ENCODE measurements at regions not wholly inside any gene's neighbourhood (a gene's known extent, or its start where the extent isn't known, plus 50 kb on each side); places are given as distances from the start of the nearest gene placed in this dataset.

DNA sequence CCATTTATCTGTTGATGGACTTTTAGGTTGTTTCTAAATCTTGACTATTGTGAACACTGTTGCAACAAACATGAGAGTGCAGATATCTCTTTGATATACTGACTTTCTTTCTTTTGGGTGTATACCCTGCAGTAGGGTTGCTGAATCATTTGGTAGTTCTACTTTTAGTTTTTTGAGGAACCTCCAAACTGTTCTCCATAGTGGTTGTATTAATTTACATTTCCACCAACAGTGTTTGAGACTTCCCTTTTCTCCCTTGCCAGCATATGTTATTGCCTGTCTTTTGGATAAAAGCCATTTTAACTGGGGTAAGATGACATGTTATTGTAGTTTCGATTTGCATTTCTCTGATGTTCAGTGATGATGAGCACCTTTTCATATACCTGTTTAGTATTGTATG is 330.0 kb downstream of the DDX10 start:
- DNase-seq = no peak

DNA sequence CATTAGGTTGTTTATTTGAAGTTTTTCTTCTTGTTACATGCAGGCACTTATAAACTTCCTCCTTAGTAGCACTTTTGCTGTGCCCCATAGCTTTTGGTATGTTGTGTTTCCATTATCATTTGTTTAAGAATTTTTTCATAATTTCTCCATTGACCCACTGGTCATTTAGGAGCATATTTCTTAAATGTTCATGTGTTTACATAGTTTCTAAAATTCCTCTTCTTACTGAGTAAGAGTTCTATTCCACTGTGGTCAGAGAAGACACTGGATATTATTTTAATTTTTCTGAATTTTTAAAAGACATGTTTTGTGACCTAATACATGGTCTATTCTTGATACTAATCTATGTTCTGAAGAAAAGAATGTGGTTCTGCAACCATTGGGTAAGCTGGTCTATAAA is 333.0 kb downstream of the DDX10 start:
- no peak for DNase-seq

DNA sequence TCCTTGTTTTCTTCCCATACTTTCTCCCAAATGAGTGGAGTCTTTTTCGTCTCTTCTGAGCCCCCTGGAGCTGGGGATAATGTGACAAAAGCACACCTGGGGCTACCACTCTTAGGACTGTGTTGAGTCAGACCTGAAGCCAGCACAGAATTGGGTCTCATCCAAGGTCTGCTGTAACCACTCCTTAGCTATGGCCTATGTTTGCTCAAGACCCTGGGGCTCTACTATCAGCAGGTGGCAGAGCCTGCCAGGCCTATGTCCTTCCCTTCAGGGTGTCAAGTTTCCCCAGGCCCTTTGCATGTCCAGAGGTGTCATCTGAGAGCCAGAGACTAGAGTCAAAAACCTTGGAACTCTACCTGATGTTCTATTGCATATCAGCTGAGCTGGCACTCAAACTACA is 335.7 kb downstream of the DDX10 start:
- no peak for DNase-seq

DNA sequence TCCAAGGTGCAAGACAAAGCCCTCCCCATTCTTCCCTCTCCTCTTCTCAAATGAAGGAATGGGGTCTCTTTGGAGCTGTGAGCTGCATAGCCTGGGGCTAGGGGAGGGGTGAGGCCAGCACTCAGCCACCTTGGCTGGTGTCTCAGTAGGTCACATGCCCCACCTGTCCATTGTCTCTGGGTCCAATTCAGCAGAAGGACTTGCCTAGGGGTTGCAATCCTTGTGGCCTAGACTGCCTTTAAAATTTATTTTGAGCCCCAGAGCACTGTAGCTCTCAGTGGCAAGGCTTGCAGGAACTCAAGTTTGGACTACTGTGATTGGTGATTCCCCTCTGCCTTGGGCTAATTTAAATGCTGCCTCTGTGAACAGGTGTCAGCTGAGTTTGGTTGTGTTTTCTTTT is 336.7 kb downstream of the DDX10 start:
- DNase-seq = no peak

DNA sequence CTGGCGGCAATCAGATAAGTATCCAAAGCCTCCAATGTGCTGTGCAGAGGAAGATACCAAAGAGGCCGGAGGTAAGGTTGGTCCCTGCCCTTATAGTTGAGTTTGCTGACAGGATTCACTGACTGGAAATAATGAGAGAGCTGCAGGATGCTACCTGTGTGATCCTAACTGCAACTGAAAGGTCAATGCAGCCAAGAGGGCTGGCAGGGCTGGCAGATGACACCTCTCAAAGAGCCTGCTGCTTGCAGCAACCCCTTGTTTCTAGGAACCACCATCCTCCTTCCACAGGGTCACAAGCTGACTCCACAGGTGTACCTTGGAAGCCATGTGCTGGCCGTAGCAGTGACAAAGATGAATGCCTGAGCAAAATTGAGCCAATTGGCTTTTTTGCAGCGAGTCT is 348.1 kb downstream of the DDX10 start:
- no peak for DNase-seq

DNA sequence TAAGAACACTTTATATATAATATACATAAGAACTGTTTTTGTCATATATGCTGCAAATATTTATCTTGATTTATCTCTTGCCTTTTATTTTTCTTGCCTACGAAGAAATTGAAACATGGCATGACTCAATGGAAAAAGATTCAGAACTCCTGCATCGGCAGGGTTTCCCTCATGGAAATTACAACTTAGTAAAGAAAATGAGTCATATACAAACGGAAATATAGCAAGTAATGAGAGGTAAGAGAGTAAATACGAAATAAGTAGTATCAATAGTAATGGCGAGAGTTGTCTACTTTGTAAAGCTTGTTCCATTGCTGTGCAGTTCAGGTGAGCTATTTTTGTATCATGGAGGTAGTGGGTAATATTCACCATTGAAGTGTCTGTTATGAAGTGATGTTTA is 350.4 kb downstream of the DDX10 start:
- DNase-seq = no peak

DNA sequence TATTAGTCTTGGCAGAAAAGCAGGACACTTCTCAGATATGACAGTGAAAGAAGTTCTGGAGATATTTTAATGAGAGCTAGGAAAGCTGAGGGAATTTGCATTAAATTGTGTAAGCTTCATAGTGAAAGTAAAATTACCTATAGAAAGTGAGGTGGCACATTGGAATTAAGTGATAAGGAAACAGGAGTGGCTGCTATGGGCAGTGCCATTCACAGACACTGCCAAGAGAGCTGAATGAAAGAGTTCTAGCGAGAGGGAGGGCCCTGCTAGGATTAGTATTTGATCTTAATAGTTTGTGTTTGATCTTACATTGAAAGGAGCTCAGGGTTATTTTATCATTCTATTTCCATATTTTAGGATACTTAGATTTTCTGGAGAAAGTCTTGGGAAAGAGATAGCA is 351.9 kb downstream of the DDX10 start:
- DNase-seq = no peak

DNA sequence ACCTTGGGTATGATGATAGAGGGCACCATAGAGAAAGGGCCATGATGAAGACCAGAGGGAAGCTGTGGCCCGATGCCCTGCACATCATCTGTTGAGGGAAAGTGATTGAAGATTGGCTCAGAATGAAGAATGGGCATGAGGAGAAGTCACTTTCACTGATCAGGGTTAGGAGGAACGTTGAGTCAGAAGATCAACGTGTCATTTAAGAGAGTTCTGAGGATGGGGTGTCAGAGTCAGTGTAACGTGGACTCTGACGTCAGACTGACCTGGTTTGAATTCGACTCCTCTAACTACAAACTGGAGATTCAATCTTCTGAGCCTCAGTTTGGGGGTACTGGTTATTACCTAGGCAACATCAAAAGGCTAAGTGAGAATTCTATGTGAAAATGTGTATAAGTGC is 352.6 kb downstream of the DDX10 start:
- no peak for DNase-seq

DNA sequence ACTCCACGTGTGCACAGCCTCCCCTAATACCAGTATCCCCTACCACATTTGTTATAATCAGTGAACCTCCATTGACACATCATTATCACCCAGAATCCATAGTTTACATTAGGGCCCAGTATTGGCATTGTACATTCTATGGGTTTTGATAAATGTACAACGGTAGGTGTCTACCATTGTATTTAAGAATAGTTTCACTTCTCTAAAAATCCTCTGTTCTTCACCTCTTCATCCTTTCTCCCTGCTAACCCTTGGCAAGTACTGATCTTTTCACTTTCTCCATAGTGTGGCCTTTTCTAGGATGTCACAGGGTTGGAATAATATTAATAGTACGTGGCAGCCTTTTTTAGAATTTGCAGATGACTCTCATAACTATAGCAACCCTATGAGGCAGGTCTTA is 353.8 kb downstream of the DDX10 start:
- DNase-seq = no peak

DNA sequence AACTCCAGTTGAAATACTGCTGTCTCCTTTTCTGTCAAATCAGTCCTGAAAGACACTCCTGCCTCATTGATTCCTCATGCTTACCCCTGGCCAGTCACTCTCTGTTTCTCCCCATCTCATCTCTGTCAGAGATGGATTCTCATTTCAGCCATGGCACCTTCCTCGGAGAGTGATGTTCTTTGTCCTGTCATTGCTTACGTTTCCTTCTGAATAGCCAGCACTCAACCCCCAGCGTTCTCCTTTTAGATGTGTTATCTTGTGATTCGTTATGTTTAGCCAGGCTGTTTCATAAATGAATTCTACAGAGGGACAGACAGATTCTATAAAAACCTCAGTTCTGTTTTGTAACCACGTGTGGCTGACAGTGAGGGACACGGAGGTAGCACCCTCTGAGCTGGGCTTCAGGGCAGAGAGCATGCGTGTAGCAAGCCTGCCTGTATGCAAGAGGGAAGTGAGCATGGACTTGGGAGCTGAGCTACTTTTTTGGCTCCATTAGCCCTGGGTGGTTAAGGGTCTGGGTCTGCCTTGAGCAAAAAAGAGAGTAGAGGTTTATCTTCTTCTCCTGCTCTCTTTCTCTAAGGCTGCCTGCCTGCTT is 354.6 kb downstream of the DDX10 start:
- no peak for DNase-seq

DNA sequence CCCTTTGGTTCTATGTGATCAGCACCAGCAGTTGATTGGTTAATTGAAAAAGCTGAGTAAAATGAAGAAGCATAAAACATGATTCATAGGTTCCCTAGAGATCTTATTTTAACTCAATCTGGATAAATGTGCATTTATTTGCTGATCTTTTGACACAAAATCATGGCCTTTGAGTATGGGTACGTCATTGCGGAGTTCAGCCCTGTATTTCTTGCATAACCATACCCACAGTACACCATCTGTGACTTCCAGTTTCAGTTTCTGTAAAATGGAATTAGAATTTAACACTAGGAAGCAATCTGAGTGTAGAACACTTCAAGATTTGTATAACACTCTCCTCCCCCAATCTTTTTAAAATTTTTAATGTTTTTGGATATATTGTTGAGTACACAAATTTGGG is 358.2 kb downstream of the DDX10 start:
- DNase-seq = no peak

DNA sequence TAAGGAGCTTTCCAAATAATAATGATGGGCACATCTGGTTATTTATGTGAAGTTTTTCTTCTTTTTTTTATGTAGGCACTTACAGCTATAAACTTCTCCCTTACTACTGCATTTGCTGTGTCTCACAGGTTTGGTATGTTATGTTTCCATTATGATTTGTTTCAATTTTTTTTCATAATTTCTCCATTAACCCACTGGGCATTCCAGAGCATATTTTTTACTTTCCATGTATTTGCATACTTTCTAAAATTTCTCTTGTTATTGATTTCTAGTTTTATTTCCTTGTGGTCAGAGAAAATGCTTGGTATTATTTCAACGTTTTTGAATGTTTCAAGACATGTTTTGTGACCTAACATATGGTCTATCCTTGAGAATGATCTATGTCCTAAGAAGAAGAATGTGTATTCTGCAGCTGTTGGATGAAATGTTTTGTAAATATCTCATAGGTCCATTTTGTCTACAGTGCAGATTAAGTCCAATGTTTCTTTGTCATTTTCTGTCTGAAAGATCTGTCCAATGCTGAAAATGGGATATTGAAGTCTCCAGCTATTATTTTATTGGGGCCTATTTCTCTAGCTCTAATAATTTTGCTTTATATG is 362.1 kb downstream of the DDX10 start:
- DNase-seq = no peak

DNA sequence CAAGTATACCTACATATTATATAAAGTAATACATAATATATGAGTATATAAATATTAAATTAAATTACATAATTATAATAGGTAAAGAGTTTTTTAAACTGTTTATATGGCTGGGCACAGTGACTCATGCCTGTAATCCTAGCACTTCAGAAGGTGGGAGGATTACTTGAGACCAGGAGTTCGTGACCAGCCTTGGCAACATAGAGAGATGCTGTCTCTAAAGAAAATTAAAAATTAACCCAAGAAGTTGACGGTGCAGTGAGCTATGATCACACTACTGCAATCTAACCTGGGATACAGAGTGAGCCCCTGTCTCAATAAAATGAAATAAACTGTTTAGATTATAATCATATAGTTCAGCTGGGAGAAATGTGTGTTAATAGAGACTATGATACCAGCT is 363.0 kb downstream of the DDX10 start:
- DNase-seq = no peak

DNA sequence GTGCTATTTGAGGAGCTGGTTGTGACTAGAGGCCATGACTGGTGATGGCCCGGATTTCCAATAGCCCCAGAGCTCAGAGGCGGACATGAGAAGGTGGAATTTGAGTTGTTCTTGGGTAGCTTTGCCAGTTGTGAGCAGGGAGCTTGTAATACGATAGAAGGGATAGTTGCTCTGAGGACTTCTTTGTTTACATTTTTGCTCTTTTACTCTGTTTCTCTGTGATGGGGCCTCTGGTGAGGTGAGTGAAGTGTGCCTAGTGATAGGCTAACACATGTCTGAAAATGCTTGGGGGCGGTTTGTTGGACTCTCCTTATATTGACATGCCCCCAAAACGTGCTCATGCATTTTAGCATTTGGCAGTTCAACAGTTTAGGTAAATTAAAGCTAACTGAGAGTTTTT is 365.1 kb downstream of the DDX10 start:
- DNase-seq = no peak

DNA sequence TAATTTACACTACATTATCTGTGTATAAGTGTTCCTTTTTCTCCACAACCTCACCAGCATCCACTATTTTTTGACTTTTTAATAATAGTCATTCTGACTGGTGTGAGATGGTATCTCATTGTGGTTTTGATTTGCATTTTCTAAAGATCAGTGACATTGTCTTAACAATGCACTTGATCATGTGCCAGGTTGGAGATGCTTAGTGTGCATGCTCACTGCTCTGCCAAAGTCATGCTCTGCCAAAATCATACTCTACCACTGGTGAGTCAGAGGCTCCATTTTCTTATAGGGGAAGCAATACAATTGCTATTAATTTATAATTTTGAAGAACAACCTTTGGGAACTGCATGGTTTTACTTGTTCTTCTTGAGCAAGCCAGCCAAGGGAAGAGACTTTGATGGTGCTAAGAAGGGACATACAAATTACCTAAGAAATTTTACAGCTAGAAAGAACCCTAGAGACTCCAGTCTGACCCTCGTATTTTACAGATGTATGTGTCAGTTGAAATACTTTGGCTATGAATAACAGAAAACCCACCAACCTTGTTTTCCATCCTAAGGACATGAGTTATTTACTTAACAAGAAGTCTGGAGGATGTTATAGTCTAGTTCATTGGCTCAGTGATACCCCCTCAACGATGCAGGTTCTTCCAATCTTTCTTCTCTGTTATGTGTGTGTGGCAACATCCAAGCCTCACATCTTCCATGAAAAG is 368.9 kb downstream of the DDX10 start:
- peak in 1 of 2 experiments; percentile 22 for DNase-seq

DNA sequence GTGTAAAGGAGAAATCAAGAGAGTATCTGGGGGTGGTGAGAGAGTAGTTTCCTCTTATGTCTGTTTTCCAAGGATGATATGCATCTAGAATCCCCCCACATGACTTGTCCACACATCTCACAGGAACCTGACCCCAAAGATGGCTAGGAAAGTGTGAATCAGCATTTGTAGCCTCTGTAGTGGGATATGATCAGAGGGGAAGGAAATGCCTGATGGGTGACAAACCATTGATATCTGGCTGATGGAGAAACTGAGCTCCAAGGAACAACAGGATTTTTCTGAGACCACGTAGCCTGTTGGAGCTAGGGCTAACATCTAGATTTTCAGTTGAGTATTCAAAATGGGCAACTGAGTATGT is 369.4 kb downstream of the DDX10 start:
- no peak for DNase-seq

DNA sequence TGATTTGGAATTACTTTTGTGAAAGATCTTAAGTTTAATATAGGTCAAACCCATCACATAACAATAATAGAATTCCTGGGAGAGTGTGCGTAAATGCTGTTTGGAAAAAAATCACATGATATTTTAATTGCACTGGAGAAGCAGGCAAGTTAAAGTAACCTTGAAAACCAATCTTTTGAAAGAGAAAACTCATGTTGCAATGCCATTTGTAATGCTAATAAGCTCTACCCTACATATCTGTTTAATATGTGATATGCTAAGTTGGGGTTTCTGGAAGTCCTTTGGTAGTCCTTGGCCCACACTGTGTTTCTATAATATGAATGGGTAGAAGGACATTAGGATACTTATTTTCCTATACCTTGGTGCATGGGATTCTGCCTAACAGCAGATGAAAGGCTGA is 370.4 kb downstream of the DDX10 start:
- DNase-seq = no peak

DNA sequence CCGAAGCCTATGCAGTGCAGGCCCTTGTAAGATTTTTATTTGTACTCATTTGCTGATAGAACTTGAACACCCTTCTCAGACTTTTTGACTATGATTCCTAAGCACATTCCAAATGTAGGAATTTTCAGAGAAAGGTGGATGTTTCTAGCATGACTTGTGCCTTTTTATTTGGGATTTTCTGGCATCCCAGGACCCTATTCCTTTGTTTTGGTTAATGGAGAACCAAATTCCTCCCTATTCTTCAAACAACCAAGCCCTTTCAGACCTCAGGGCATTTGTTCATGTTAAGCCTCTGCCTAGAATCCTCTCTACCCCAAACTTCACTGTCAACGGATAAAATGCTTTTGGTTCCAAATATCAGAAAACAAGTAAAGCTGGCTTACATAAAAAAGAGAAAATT is 371.1 kb downstream of the DDX10 start:
- no peak for DNase-seq

DNA sequence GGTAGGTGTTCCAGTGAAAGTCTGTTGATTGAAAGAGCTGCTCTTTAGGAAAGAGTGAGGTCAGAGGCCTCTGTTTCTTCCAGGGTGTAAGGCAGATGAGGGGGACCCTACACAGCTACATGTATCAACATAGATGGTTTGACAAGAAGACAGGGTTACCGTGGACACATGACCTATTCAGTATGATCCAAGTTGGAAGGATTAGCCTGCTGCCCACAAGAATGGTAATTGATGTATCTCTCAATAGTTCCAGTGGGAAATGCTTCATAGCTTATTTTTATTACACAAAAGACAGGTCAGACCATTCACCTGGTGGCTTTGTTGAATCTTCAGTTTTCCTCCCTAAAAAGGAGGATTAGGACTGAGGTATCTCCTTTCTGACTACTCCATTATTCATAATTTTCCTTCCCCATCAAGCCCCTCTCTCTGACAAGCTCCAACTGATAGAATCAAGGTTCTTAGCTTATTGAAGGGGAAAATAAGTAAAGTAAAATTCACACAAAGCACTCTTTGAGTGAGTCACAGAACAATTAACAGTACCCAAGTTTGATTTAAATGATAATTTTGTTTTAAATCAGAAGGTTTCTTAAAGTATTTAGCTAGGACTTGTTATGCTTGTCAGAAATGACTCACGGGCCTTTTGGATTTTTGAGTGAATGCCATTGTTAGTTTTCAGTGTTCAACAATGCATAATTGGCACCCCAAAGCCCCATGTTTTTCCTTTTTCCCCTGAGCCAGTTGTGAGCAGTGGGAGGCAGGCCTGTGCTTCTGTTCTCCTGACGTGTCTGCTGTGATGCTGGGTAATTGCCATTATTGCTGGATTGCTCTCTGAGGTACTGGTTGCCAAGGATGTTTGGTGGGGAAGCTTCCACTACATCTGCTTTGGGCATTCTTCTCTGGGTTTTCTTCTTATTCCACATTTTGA is 373.2 kb downstream of the DDX10 start:
- DNase-seq = peak; percentile 17 to 46

DNA sequence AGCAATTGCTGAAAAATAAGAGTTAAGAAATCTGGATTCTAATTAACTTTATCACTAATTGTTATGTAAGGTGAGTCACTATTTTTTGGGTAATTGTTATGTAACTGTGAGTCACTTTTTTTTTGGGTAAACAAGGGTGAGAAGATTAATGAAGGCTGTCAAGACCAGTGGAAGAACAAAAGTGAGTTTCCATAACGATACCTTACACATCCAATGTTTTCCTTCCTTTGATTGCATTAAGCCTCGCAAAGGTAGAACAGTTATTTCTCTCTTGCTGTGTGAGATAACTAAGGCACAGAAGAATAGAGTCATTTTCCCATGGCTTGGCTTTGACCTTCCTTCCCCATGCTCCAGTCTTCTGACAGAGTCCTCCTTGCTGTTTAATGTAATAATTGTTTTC is 374.7 kb downstream of the DDX10 start:
- DNase-seq = no peak

DNA sequence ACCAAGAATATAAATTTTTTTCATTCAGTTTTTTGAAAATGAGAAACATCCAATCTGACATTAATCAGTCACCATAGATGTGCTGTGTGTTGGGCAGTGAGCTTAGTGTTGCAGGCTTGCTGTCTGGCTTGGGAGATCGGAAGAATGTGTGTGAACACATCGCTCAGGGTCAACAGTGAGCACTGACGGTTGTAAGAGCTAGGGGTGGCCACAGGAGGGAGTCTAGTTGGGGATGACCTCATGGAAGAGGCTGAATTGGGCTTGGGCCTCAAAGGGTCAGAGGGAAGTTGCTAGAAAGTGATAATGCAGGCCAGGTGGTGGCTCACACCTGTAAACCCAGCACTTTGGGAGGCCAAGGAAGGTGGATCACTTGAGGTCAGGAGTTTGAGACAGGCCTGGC is 375.4 kb downstream of the DDX10 start:
- no peak for DNase-seq

DNA sequence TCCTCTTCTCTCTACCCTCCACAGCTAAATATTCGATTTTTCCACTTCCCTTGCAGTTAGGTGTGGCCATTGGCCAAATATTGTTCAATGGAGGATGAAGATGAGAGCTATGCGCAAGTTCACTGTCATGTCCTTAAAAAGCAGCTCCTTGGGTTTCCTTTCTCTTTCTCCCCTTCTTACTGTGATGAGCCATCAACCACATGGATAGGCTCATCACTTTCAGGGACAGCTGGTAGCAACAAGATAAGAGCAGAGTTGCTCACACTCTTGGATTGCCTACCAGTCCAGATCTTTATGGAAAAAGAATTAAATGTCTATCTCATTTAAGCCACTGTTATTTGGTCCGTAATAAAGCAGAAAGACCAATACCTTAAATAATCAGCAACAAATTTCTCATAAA is 377.0 kb downstream of the DDX10 start:
- DNase-seq = no peak

DNA sequence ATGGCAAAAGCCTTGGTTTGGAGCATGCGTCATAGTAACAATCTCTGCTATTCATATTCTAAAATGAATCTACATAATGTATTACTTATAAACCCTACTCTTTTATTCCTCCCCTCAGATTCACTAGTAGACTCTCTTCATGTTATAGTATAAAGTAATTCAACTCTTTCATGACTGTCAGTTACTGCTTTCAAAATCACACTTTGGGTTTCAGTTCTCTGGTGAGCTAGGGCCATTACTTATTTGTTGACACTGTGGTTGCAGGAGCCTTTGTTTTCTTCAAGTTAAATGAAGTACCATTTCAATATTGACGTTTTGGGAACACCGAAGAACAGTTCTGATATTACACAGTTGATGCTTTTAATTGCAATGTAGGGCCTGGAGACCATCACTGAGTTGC is 378.4 kb downstream of the DDX10 start:
- DNase-seq = no peak
